Prostate gland (tissue), 2 donors: ENCODE measurements at regions not wholly inside any gene's neighbourhood (a gene's known extent, or its start where the extent isn't known, plus 50 kb on each side); places are given as distances from the start of the nearest gene placed in this dataset.

ENCODE experiments used
- POLR2A ChIP-seq: fragments of 450-650 bp; IDR thresholded peaks from one replicate; pipeline ENCODE4 v1.6.1; 2016; ENCODE audit warnings: antibody characterized with exemption, mild to moderate bottlenecking
- POLR2AphosphoS5 ChIP-seq: sonication (generic); formaldehyde crosslinking; IDR thresholded peaks from one replicate; pipeline ENCODE4 v1.6.1; 2017; ENCODE audit warnings: antibody characterized with exemption
- TF ChIP-seq, protein P1 (sequence below), 4 experiments: fragments of 200-600 bp in 2 of 4; fragments of 450-650 bp in 2 of 4; sonication (generic) in 2 of 4; IDR thresholded peaks; 1 replicate in 3 of 4; 2 replicates in 1 of 4; pipeline ENCODE4 v1.5.1; 2016 to 2019; ENCODE audit warnings: antibody characterized with exemption in 4 of 4, mild to moderate bottlenecking in 2 of 4, moderate library complexity in 2 of 4

DNA sequence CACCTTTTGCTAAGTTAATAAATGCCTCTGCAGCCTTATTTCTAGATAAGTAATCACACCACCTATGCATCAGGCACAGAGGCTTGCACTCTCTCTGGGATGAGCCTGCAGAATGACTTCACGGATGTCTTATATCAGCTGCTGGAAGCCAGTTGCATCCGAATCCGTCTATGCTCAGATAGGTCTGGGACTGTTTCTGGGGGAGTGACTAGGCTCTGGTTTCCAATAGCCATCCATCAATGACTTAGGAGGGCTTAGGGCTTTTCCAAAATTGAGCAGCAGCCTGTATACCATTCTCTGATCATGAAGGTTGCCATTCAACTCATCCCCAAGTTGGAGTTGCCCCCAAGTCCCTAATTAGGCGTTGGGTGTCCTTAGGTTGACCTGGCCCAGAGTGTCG, 113.3 kb upstream of the ERCC4 start:
- TF ChIP-seq, protein P1, sequence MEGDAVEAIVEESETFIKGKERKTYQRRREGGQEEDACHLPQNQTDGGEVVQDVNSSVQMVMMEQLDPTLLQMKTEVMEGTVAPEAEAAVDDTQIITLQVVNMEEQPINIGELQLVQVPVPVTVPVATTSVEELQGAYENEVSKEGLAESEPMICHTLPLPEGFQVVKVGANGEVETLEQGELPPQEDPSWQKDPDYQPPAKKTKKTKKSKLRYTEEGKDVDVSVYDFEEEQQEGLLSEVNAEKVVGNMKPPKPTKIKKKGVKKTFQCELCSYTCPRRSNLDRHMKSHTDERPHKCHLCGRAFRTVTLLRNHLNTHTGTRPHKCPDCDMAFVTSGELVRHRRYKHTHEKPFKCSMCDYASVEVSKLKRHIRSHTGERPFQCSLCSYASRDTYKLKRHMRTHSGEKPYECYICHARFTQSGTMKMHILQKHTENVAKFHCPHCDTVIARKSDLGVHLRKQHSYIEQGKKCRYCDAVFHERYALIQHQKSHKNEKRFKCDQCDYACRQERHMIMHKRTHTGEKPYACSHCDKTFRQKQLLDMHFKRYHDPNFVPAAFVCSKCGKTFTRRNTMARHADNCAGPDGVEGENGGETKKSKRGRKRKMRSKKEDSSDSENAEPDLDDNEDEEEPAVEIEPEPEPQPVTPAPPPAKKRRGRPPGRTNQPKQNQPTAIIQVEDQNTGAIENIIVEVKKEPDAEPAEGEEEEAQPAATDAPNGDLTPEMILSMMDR (IDR thresholded peaks at IDR 0.05) = no peak
- TF ChIP-seq POLR2A (no peak), POLR2AphosphoS5 (no peak)
